ENCODE measurements at regions not wholly inside any gene's neighbourhood (a gene's known extent, or its start where the extent isn't known, plus 50 kb on each side); places are given as distances from the start of the nearest gene placed in this dataset.

GRCh38 chr1:244205906-244206305, 154.8 kb downstream of the ZBTB18 start:
- H3K27ac ChIP-seq, result no peak overlapping the region
- TF ChIP-seq CTCF (conservative IDR thresholded peaks at IDR 0.05), result no peak

- TF ChIP-seq CTCF (conservative IDR thresholded peaks at IDR 0.05), result no peak
These were observed 156.2 kb downstream of the ZBTB18 start for GRCh38 chr1:244207042-244207934.

GRCh38 chr1:244207935-244208244, 156.8 kb downstream of the ZBTB18 start:
- no peak overlapping the region for H3K27ac ChIP-seq

More at GRCh38 chr1:244207042-244207934, 156.2 kb downstream of the ZBTB18 start:
- H3K27ac ChIP-seq, result no peak overlapping the region

GRCh38 chr1:244209955-244210354, 158.9 kb downstream of the ZBTB18 start:
- no peak for TF ChIP-seq CTCF (conservative IDR thresholded peaks at IDR 0.05)
- H3K27ac ChIP-seq, result no peak overlapping the region

More at GRCh38 chr1:244207935-244208244, 156.8 kb downstream of the ZBTB18 start:
- TF ChIP-seq CTCF (conservative IDR thresholded peaks at IDR 0.05), result no peak

GRCh38 chr1:244210884-244211558, 159.9 kb downstream of the ZBTB18 start:
- no peak; the same call in 1 of the 2 replicates for TF ChIP-seq CTCF (conservative IDR thresholded peaks at IDR 0.05)
- H3K27ac ChIP-seq, result no peak overlapping the region

GRCh38 chr1:244211559-244211944, 160.5 kb downstream of the ZBTB18 start:
- no peak for TF ChIP-seq CTCF (conservative IDR thresholded peaks at IDR 0.05)

GRCh38 chr1:244212219-244212618, 161.1 kb downstream of the ZBTB18 start:
- TF ChIP-seq CTCF (conservative IDR thresholded peaks at IDR 0.05), result no peak
- H3K27ac ChIP-seq, result no peak overlapping the region

More at GRCh38 chr1:244211559-244211944, 160.5 kb downstream of the ZBTB18 start:
- H3K27ac ChIP-seq, result no peak overlapping the region
